Gastrocnemius medialis (tissue), 4 donors: ENCODE measurements at regions not wholly inside any gene's neighbourhood (a gene's known extent, or its start where the extent isn't known, plus 50 kb on each side); places are given as distances from the start of the nearest gene placed in this dataset.

ENCODE experiments used
- CTCF ChIP-seq, 5 experiments: fragments of 450-650 bp in 3 of 5; fragments of 200-600 bp in 2 of 5; sonication (generic) in 2 of 5; IDR thresholded peaks in 4 of 5; conservative IDR thresholded peaks in 1 of 5; 1 replicate in 4 of 5; 2 replicates in 1 of 5; pipeline ENCODE4 v1.5.1; 2016 to 2019; ENCODE audit warnings: antibody characterized with exemption in 5 of 5, mild to moderate bottlenecking in 3 of 5, moderate library complexity in 3 of 5
- POLR2A ChIP-seq, 2 donors: fragments of 450-650 bp; IDR thresholded peaks; one replicate each; pipeline ENCODE4 v1.6.1; 2017; ENCODE audit warnings: antibody characterized with exemption in 2 of 2, mild to moderate bottlenecking in 2 of 2, moderate library complexity in 2 of 2

GRCh38 chr10:110395350-110396283 lies 90.9 kb upstream of the SMNDC1 start:
- TF ChIP-seq CTCF (IDR thresholded peaks at IDR 0.05 in 4 of 5, conservative IDR thresholded peaks at IDR 0.05 in 1 of 5) (no peak), POLR2A (IDR thresholded peaks at IDR 0.05) (no peak)
